ENCODE measurements at regions not wholly inside any gene's neighbourhood (a gene's known extent, or its start where the extent isn't known, plus 50 kb on each side); places are given as distances from the start of the nearest gene placed in this dataset.

DNA sequence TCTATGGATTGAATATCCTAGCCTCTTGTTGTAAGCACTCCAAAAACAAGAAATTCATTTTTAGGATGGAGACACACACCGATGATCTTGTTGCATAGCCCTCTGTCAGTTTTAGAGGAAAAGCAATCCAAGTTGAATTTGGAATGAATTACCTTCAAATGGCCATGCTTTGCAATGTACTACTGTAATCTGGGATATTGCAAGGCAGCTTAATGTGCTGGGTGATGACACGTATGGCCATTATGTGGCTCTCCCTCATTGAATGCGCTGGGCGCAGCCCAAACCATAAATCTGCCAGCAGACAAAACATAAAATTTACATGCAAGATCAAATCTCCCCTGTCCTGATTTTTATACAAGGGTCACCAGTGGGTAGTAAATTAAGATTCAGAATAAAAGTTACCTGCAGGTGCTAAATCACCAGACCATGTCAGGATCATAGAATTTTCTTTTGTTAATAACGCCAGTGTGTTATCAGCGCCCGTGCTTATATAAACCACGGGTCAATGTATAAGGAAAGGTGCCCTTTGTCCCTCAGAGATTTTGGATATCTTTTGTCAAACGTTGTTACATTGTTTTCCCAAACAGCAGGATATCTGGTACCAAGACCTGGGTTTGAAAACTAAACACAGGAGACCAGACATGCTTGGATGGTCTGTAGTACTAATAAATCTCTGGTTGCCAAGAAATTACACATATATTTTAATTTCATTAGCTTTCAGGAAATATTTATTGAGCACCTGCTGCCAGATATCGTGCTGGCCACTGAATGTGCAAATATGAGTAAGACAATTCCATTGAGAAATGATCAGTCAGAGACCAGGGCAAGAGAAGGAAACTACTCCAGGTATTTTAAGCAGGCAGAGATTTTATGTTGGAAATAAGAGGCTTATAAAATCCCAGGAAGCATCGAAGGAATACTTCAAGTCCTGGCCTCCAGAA lies 237.1 kb downstream of the EBLN2 start:
- Mint-ChIP-seq H3K9me3 (peaks cover 0 to 2% (median 0%) of the 10 kb centered on the region in 6 donors), H3K27ac (no peak overlapping the region), H3K4me1 (no peaks in the 10 kb centered on the region), H3K36me3 (no peaks in the 10 kb centered on the region), H3K27me3 (ENCODE audit: low read depth in 3 of 3) (peaks cover 0 to 8% (median 0%) of the 10 kb centered on the region in 3 donors), H3K4me3 (no peak overlapping the region)
- DNase-seq = no peak

DNA sequence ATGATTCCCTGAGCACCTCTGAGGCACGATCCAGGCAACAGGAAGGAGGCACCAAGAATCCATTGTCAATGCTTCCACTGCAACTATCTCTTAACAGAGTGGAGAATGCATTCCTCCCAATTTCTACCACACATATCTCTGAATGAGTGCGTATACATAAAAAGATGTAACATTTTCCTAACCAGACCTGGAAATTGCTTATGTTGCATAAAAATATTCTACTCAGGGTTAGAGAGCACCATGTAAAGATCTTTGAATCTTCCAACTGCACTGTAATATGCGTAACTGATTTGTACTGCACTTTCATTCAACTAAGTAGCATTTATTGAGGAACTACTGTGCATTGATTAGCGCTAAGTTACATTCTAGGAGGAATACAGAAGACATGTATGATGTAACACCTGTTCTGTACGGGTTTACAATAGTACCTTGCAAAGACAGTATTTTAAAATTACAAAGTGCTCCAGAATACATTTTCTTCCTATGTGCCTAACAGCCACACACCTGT lies 237.8 kb downstream of the EBLN2 start:
- Mint-ChIP-seq H3K27ac (no peak overlapping the region), H3K27me3 (ENCODE audit: low read depth in 3 of 3) (peaks cover 0 to 8% (median 0%) of the 10 kb centered on the region in 3 donors), H3K4me1 (no peaks in the 10 kb centered on the region), H3K4me3 (no peak overlapping the region), H3K9me3 (peaks cover 0 to 2% (median 0%) of the 10 kb centered on the region in 6 donors), H3K36me3 (no peaks in the 10 kb centered on the region)
- DNase-seq = no peak

GRCh38 chr3:73314151-73314951 lies 252.9 kb downstream of the EBLN2 start:
- DNase-seq = no peak
- H3K36me3 Mint-ChIP-seq = no peaks in the 10 kb centered on the region
- H3K4me1 Mint-ChIP-seq = no peaks in the 10 kb centered on the region
- H3K27ac Mint-ChIP-seq = no peak overlapping the region
- peaks cover 0 to 8% (median 2%) of the 10 kb centered on the region in 6 donors for H3K9me3 Mint-ChIP-seq
- H3K27me3 Mint-ChIP-seq (ENCODE audit: low read depth in 3 of 3) = peaks cover 0 to 3% (median 2%) of the 10 kb centered on the region in 3 donors
- H3K4me3 Mint-ChIP-seq = no peak overlapping the region

GRCh38 chr3:73315706-73316105 lies 254.2 kb downstream of the EBLN2 start:
- Mint-ChIP-seq H3K27me3 (ENCODE audit: low read depth in 3 of 3) (peaks cover 0 to 3% (median 2%) of the 10 kb centered on the region in 3 donors), H3K4me1 (no peaks in the 10 kb centered on the region), H3K36me3 (no peaks in the 10 kb centered on the region), H3K9me3 (peaks cover 0 to 9% (median 2%) of the 10 kb centered on the region in 6 donors), H3K27ac (no peak overlapping the region), H3K4me3 (no peak overlapping the region)
- no peak for DNase-seq

GRCh38 chr3:73319179-73319769 lies 257.8 kb downstream of the EBLN2 start:
- Mint-ChIP-seq H3K27me3 (ENCODE audit: low read depth in 3 of 3) (peaks cover 0 to 5% (median 1%) of the 10 kb centered on the region in 3 donors), H3K9me3 (peaks cover 0 to 10% (median 2%) of the 10 kb centered on the region in 6 donors), H3K4me1 (no peaks in the 10 kb centered on the region), H3K4me3 (no peak overlapping the region), H3K27ac (no peak overlapping the region), H3K36me3 (no peaks in the 10 kb centered on the region)
- no peak for DNase-seq

- Mint-ChIP-seq H3K27me3 (ENCODE audit: low read depth in 3 of 3) (peaks cover 0 to 5% (median 1%) of the 10 kb centered on the region in 3 donors), H3K4me1 (no peaks in the 10 kb centered on the region), H3K27ac (no peak overlapping the region), H3K36me3 (no peaks in the 10 kb centered on the region), H3K4me3 (no peak overlapping the region), H3K9me3 (peaks cover 0 to 7% (median 2%) of the 10 kb centered on the region in 6 donors)
- no peak for DNase-seq
Measured at GRCh38 chr3:73321286-73321999, 260.0 kb downstream of the EBLN2 start.

DNA sequence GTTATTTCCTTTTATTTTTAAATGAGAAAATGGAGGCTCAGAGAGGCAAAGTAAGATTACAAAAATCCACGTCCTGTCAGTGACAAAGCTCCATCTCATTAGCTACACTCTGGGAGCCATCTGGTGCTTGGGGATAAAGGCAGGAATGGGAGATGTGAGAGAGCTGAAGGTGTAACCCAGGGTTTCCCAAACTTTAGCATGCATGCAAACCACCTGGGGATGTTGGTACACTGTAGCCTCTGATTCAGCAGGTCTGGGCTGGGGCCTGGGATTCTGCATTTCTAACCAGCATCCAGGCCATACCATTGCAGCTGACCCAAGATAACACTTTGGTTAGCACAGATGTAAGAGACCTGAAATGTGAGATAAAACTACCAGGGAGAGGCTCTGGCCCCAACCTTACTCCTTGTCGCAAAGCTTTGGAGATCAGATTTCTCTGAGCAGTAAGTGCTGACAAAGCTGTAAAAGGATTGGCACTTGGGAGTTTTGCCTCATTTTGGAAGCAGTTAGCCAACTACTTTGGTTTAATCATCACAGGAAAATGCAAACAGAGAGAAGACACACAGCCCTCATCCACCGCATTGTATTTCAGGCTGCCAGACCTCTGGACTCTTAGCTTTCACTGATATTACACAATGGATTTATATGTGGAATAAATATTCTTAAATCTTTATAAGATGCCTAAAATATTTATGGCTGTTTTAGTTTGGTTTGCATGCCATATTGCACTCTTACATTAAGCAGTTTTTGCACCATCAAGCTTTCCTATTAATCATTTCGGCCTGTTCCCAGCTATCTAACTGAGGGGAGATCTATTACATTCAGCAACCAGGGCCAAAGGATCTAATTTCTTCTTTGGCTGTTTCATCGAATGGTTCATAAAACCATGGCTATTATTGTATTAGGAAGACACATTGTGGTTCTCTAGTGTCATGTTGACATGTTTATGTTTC lies 263.0 kb downstream of the EBLN2 start:
- no peak overlapping the region for H3K4me3 Mint-ChIP-seq
- H3K9me3 Mint-ChIP-seq = peaks cover 0 to 7% (median 2%) of the 10 kb centered on the region in 6 donors
- H3K4me1 Mint-ChIP-seq = no peaks in the 10 kb centered on the region
- peaks cover 0 to 2% (median 1%) of the 10 kb centered on the region in 3 donors for H3K27me3 Mint-ChIP-seq (ENCODE audit: low read depth in 3 of 3)
- no peaks in the 10 kb centered on the region for H3K36me3 Mint-ChIP-seq
- DNase-seq = no peak
- H3K27ac Mint-ChIP-seq = no peak overlapping the region

DNA sequence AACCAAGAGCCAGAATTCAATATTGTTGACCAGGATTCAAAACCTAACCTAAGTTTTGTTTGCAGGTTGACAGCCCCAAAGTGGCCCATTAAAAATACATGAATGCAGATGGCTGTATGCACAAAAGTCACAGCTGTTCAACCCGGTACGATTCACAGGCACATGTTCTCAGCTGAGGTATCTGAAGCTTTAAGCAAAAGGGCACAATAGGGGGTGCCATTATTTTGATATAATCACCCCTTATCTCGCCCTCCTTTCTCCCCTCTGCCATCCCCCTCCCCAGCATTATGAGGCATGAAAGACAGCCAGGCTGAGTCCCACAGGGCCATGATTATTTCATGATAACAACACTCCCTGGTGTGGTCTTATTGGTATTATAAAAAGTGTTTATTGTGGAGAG lies 264.9 kb downstream of the EBLN2 start:
- H3K4me1 Mint-ChIP-seq = no peaks in the 10 kb centered on the region
- peaks cover 1 to 2% (median 2%) of the 10 kb centered on the region in 3 donors for H3K27me3 Mint-ChIP-seq (ENCODE audit: low read depth in 3 of 3)
- no peaks in the 10 kb centered on the region for H3K36me3 Mint-ChIP-seq
- peaks cover 0 to 7% (median 2%) of the 10 kb centered on the region in 6 donors for H3K9me3 Mint-ChIP-seq
- H3K4me3 Mint-ChIP-seq = no peak overlapping the region
- DNase-seq = no peak
- no peak overlapping the region for H3K27ac Mint-ChIP-seq

DNA sequence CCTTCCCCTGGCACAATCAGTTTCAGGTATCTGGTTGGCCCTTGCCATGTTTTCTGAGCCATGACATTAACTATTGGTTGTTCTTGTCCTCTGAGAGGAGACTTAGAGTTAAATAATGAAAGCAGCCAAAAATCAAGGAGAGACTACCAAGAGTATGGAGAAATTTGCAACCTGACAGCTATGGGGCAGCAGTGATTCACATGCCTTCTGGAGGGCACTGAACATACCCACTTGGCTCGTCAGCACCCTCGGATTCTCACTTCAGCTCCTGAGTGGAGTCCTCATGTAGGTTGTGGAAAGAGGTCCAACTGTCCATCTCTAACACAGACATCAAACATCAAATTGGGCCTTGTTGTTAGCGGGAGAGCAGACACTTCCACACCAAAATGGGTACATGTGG lies 265.6 kb downstream of the EBLN2 start:
- no peak for DNase-seq
- Mint-ChIP-seq H3K4me3 (no peak overlapping the region), H3K27me3 (ENCODE audit: low read depth in 3 of 3) (peaks cover 2 to 3% (median 2%) of the 10 kb centered on the region in 3 donors), H3K27ac (no peak overlapping the region), H3K9me3 (peaks cover 0 to 7% (median under 1%) of the 10 kb centered on the region in 6 donors), H3K36me3 (no peaks in the 10 kb centered on the region), H3K4me1 (no peaks in the 10 kb centered on the region)

Data from immature natural killer cell (primary cell).